ENCODE measurements at regions not wholly inside any gene's neighbourhood (a gene's known extent, or its start where the extent isn't known, plus 50 kb on each side); places are given as distances from the start of the nearest gene placed in this dataset.
"Not testable (repeated sequence)": the region's sequence is repeated elsewhere in the genome, so short reads cannot be mapped to it uniquely, and the experiment has no call there.

- Histone ChIP-seq H3K9me3 (ENCODE audit: control insufficient read depth, insufficient read depth, low read length) (peaks cover 7% of the 10 kb centered on the region), H3K4me1 (ENCODE audit: insufficient read depth, low read length) (peaks cover 6% of the 10 kb centered on the region; the same call in 1 of the 2 replicates), H3K9ac (ENCODE audit: low read depth, low read length) (no peak overlapping the region), H3K36me3 (ENCODE audit: insufficient read depth, low read length) (no peaks in the 10 kb centered on the region)
These were observed 832.5 kb downstream of the TAF11L14 start for GRCh38 chr5:18466731-18467130.

GRCh38 chr5:18471791-18472190 lies 837.5 kb downstream of the TAF11L14 start:
- H3K36me3 ChIP-seq (ENCODE audit: insufficient read depth, low read length); H3K4me1 ChIP-seq (ENCODE audit: insufficient read depth, low read length); H3K9ac ChIP-seq (ENCODE audit: low read depth, low read length); H3K9me3 ChIP-seq (ENCODE audit: control insufficient read depth, insufficient read depth, low read length): not testable (repeated sequence)

- Histone ChIP-seq H3K9ac (ENCODE audit: low read depth, low read length) (no peak overlapping the region), H3K9me3 (ENCODE audit: control insufficient read depth, insufficient read depth, low read length) (no peaks in the 10 kb centered on the region), H3K4me1 (ENCODE audit: insufficient read depth, low read length) (peaks cover 15% of the 10 kb centered on the region; the same call in 1 of the 2 replicates), H3K36me3 (ENCODE audit: insufficient read depth, low read length) (no peaks in the 10 kb centered on the region)
These were observed 849.2 kb downstream of the TAF11L14 start for GRCh38 chr5:18483451-18483850.

GRCh38 chr5:18487928-18488480 lies 853.7 kb downstream of the TAF11L14 start:
- Histone ChIP-seq H3K9ac (ENCODE audit: low read depth, low read length) (no peak overlapping the region), H3K9me3 (ENCODE audit: control insufficient read depth, insufficient read depth, low read length) (no peaks in the 10 kb centered on the region), H3K36me3 (ENCODE audit: insufficient read depth, low read length) (no peaks in the 10 kb centered on the region), H3K4me1 (ENCODE audit: insufficient read depth, low read length) (peaks cover 15% of the 10 kb centered on the region; the same call in 1 of the 2 replicates)

- no peaks in the 10 kb centered on the region for H3K36me3 ChIP-seq (ENCODE audit: insufficient read depth, low read length)
- H3K4me1 ChIP-seq (ENCODE audit: insufficient read depth, low read length) = peaks cover 9% of the 10 kb centered on the region; the same call in 1 of the 2 replicates
- no peak overlapping the region; the same call in 1 of the 2 replicates for H3K9ac ChIP-seq (ENCODE audit: low read depth, low read length)
- H3K9me3 ChIP-seq (ENCODE audit: control insufficient read depth, insufficient read depth, low read length) = no peaks in the 10 kb centered on the region
These were observed 855.4 kb downstream of the TAF11L14 start for GRCh38 chr5:18489703-18490102.

GRCh38 chr5:18491349-18491748 lies 857.1 kb downstream of the TAF11L14 start:
- no peak overlapping the region for H3K9ac ChIP-seq (ENCODE audit: low read depth, low read length)

GRCh38 chr5:18495157-18495556 lies 860.9 kb downstream of the TAF11L14 start:
- no peaks in the 10 kb centered on the region for H3K4me1 ChIP-seq (ENCODE audit: insufficient read depth, low read length)
- no peaks in the 10 kb centered on the region for H3K36me3 ChIP-seq (ENCODE audit: insufficient read depth, low read length)
- no peak overlapping the region for H3K9ac ChIP-seq (ENCODE audit: low read depth, low read length)
- H3K9me3 ChIP-seq (ENCODE audit: control insufficient read depth, insufficient read depth, low read length) = peaks cover 6% of the 10 kb centered on the region; the same call in 1 of the 2 replicates

More at GRCh38 chr5:18491349-18491748, 857.1 kb downstream of the TAF11L14 start:
- peaks cover 9% of the 10 kb centered on the region; the same call in 1 of the 2 replicates for H3K4me1 ChIP-seq (ENCODE audit: insufficient read depth, low read length)
- H3K36me3 ChIP-seq (ENCODE audit: insufficient read depth, low read length) = no peaks in the 10 kb centered on the region
- no peaks in the 10 kb centered on the region for H3K9me3 ChIP-seq (ENCODE audit: control insufficient read depth, insufficient read depth, low read length)

- Histone ChIP-seq H3K36me3 (ENCODE audit: insufficient read depth, low read length) (no peaks in the 10 kb centered on the region), H3K9me3 (ENCODE audit: control insufficient read depth, insufficient read depth, low read length) (peaks cover 6% of the 10 kb centered on the region; the same call in 1 of the 2 replicates), H3K4me1 (ENCODE audit: insufficient read depth, low read length) (no peaks in the 10 kb centered on the region), H3K9ac (ENCODE audit: low read depth, low read length) (no peak overlapping the region)
These were observed 861.8 kb downstream of the TAF11L14 start for GRCh38 chr5:18496041-18496440.

- Histone ChIP-seq H3K9me3 (ENCODE audit: control insufficient read depth, insufficient read depth, low read length) (peaks cover 6% of the 10 kb centered on the region; the same call in 1 of the 2 replicates), H3K36me3 (ENCODE audit: insufficient read depth, low read length) (no peaks in the 10 kb centered on the region), H3K4me1 (ENCODE audit: insufficient read depth, low read length) (no peaks in the 10 kb centered on the region), H3K9ac (ENCODE audit: low read depth, low read length) (no peak overlapping the region)
These were observed 862.8 kb downstream of the TAF11L14 start for GRCh38 chr5:18497089-18497488.

- 0 out of 2 replicates have a peak, but pooled peaks cover 4% of the 10 kb centered on the region for H3K36me3 ChIP-seq (ENCODE audit: insufficient read depth, low read length)
These were observed 869.6 kb downstream of the TAF11L14 start for GRCh38 chr5:18503797-18504328.

GRCh38 chr5:18507114-18507513 lies 872.9 kb downstream of the TAF11L14 start:
- Histone ChIP-seq H3K9me3 (ENCODE audit: control insufficient read depth, insufficient read depth, low read length) (no peaks in the 10 kb centered on the region), H3K9ac (ENCODE audit: low read depth, low read length) (no peak overlapping the region), H3K4me1 (ENCODE audit: insufficient read depth, low read length) (peaks cover 5% of the 10 kb centered on the region; the same call in 1 of the 2 replicates), H3K36me3 (ENCODE audit: insufficient read depth, low read length) (0 out of 2 replicates have a peak, but pooled peaks cover 4% of the 10 kb centered on the region)

More at GRCh38 chr5:18503797-18504328, 869.6 kb downstream of the TAF11L14 start:
- Histone ChIP-seq H3K9me3 (ENCODE audit: control insufficient read depth, insufficient read depth, low read length) (no peaks in the 10 kb centered on the region), H3K4me1 (ENCODE audit: insufficient read depth, low read length) (peaks cover 5% of the 10 kb centered on the region; the same call in 1 of the 2 replicates), H3K9ac (ENCODE audit: low read depth, low read length) (no peak overlapping the region)

- peaks cover 2% of the 10 kb centered on the region; the same call in 1 of the 2 replicates for H3K9me3 ChIP-seq (ENCODE audit: control insufficient read depth, insufficient read depth, low read length)
- H3K4me1 ChIP-seq (ENCODE audit: insufficient read depth, low read length) = no peaks in the 10 kb centered on the region
- H3K9ac ChIP-seq (ENCODE audit: low read depth, low read length) = no peak overlapping the region
- H3K36me3 ChIP-seq (ENCODE audit: insufficient read depth, low read length) = no peaks in the 10 kb centered on the region
These were observed 883.6 kb downstream of the TAF11L14 start for GRCh38 chr5:18517641-18518380.

GRCh38 chr5:18523380-18523779 lies 889.1 kb downstream of the TAF11L14 start:
- no peak overlapping the region for H3K9ac ChIP-seq (ENCODE audit: low read depth, low read length)
- peaks cover 2% of the 10 kb centered on the region; the same call in 1 of the 2 replicates for H3K9me3 ChIP-seq (ENCODE audit: control insufficient read depth, insufficient read depth, low read length)
- H3K4me1 ChIP-seq (ENCODE audit: insufficient read depth, low read length) = peaks cover 4% of the 10 kb centered on the region; the same call in 1 of the 2 replicates
- H3K36me3 ChIP-seq (ENCODE audit: insufficient read depth, low read length) = no peaks in the 10 kb centered on the region

GRCh38 chr5:18526792-18527405 lies 892.6 kb downstream of the TAF11L14 start:
- H3K36me3 ChIP-seq (ENCODE audit: insufficient read depth, low read length) = no peaks in the 10 kb centered on the region
- H3K4me1 ChIP-seq (ENCODE audit: insufficient read depth, low read length) = peaks cover 4% of the 10 kb centered on the region; the same call in 1 of the 2 replicates
- H3K9me3 ChIP-seq (ENCODE audit: control insufficient read depth, insufficient read depth, low read length) = no peaks in the 10 kb centered on the region
- no peak overlapping the region for H3K9ac ChIP-seq (ENCODE audit: low read depth, low read length)

Measured in ES-I3 (cell line).